A673 (cell line): ENCODE measurements at regions not wholly inside any gene's neighbourhood (a gene's known extent, or its start where the extent isn't known, plus 50 kb on each side); places are given as distances from the start of the nearest gene placed in this dataset.

ENCODE experiments used
- CTCF ChIP-seq: fragments of 300-800, 200-600 bp; sonication (generic); conservative IDR thresholded peaks from 2 replicates; pipeline ENCODE4 v1.5.1; 2017; ENCODE audit warnings: low read depth, mild to moderate bottlenecking, antibody characterized with exemption, low read length, moderate library complexity, mixed read lengths
- EZH2 ChIP-seq: fragments of 200-600 bp; sonication (generic); IDR thresholded peaks from 2 replicates; pipeline ENCODE4 v1.6.1; 2017; ENCODE audit warnings: borderline replicate concordance, low read depth, mild to moderate bottlenecking, mixed read lengths, antibody characterized with exemption, low read length; ENCODE audit not compliant: poor library complexity, severe bottlenecking

- TF ChIP-seq CTCF (no peak), EZH2 (no peak)
Observed at GRCh38 chrX:110449312-110449711, 90.7 kb downstream of the RTL9 start.
